ENCODE measurements at regions not wholly inside any gene's neighbourhood (a gene's known extent, or its start where the extent isn't known, plus 50 kb on each side); places are given as distances from the start of the nearest gene placed in this dataset.

- no peak for ATAC-seq
- H3K27ac ChIP-seq: no peak overlapping the region
- TF ChIP-seq POLR2A (IDR thresholded peaks at IDR 0.05) (no peak), CTCF (IDR thresholded peaks at IDR 0.05 in 4 of 5, conservative IDR thresholded peaks at IDR 0.05 in 1 of 5) (peak in 1 of 5 experiments; percentile 18)
- no peaks in the 10 kb centered on the region for H3K36me3 ChIP-seq
- no peak overlapping the region for H3K4me3 ChIP-seq
- in situ Hi-C loops (cut with MboI; ENCODE audit: low sequenced_read_pairs in 4 of 4) (no loop called here), intact Hi-C loops (cut with DNase I; ENCODE audit: low total_unique reads) (loop anchor here (5.0 kb wide), 2 partner anchors 161 to 431 kb away; no protein-coding TSS in a partner anchor)
- H3K9me3 ChIP-seq: no peaks in the 10 kb centered on the region
- no peak for DNase-seq
- H3K4me1 ChIP-seq: no peaks in the 10 kb centered on the region
- H3K27me3 ChIP-seq: no peaks in the 10 kb centered on the region
These were observed 977.7 kb upstream of the SLC35B3 start for GRCh38 chr6:9412951-9413559.

GRCh38 chr6:9409126-9409525, 973.8 kb upstream of the SLC35B3 start:
- intact Hi-C loops (cut with DNase I; ENCODE audit: low total_unique reads): no loop called here
- in situ Hi-C loops (cut with MboI; ENCODE audit: low sequenced_read_pairs in 4 of 4): no loop called here

GRCh38 chr6:9408402-9409117, 973.2 kb upstream of the SLC35B3 start:
- intact Hi-C loops (cut with DNase I; ENCODE audit: low total_unique reads) (no loop called here), in situ Hi-C loops (cut with MboI; ENCODE audit: low sequenced_read_pairs in 4 of 4) (no loop called here)

More at GRCh38 chr6:9409126-9409525, 973.8 kb upstream of the SLC35B3 start:
- Histone ChIP-seq H3K4me1 (no peaks in the 10 kb centered on the region), H3K4me3 (no peak overlapping the region), H3K27ac (no peak overlapping the region), H3K9me3 (no peaks in the 10 kb centered on the region), H3K36me3 (no peaks in the 10 kb centered on the region), H3K27me3 (no peaks in the 10 kb centered on the region)
- ATAC-seq (no peak), DNase-seq (no peak)
- no peak for TF ChIP-seq CTCF (IDR thresholded peaks at IDR 0.05 in 4 of 5, conservative IDR thresholded peaks at IDR 0.05 in 1 of 5)
- no peak for TF ChIP-seq POLR2A (IDR thresholded peaks at IDR 0.05)

GRCh38 chr6:9405825-9406224, 970.5 kb upstream of the SLC35B3 start:
- H3K4me1 ChIP-seq: no peaks in the 10 kb centered on the region
- no peaks in the 10 kb centered on the region for H3K36me3 ChIP-seq
- no peak for ATAC-seq
- TF ChIP-seq POLR2A (IDR thresholded peaks at IDR 0.05) (no peak), CTCF (IDR thresholded peaks at IDR 0.05 in 4 of 5, conservative IDR thresholded peaks at IDR 0.05 in 1 of 5) (no peak)
- no peak overlapping the region for H3K27ac ChIP-seq
- H3K4me3 ChIP-seq: no peak overlapping the region
- in situ Hi-C loops (cut with MboI; ENCODE audit: low sequenced_read_pairs in 4 of 4) (no loop called here), intact Hi-C loops (cut with DNase I; ENCODE audit: low total_unique reads) (no loop called here)
- no peaks in the 10 kb centered on the region for H3K27me3 ChIP-seq
- no peaks in the 10 kb centered on the region for H3K9me3 ChIP-seq
- DNase-seq: no peak

More at GRCh38 chr6:9408402-9409117, 973.2 kb upstream of the SLC35B3 start:
- no peak overlapping the region for H3K27ac ChIP-seq
- H3K27me3 ChIP-seq: no peaks in the 10 kb centered on the region
- no peak for DNase-seq
- H3K4me1 ChIP-seq: no peaks in the 10 kb centered on the region
- no peaks in the 10 kb centered on the region for H3K36me3 ChIP-seq
- no peak overlapping the region for H3K4me3 ChIP-seq
- no peak for TF ChIP-seq CTCF (IDR thresholded peaks at IDR 0.05 in 4 of 5, conservative IDR thresholded peaks at IDR 0.05 in 1 of 5)
- ATAC-seq: no peak
- H3K9me3 ChIP-seq: no peaks in the 10 kb centered on the region

Measured in gastrocnemius medialis (tissue), 4 donors.